ENCODE measurements at regions not wholly inside any gene's neighbourhood (a gene's known extent, or its start where the extent isn't known, plus 50 kb on each side); places are given as distances from the start of the nearest gene placed in this dataset.

DNA sequence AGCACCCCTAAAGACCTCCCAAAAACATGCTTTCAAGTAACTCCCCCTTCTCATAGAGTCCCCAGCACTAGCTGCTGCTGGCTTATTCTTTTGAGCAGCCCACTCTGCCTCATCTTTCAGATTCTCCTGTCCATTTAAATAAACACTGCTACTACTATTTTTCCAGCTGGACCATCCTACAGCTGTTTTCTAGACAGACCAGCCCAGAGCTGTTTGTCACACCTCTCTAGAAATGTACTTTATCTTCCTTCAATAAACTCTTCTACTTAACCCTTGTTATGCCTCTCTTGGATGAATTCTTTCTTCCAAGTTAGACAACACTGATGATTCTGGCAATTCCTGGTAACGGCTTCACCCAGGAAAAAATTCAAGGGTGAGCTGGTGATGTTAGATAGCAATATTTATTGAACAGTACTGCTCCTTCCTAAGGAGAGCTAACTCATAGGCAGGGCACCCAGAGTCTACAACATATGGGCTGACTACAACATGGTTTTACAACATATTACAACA, 995.7 kb downstream of the LRFN5 start:
- no peak overlapping the region for H3K4me3 ChIP-seq (ENCODE audit: low read depth, poor library complexity, severe bottlenecking)
- 89 to 93% methylated on average over 1 of the region's 1 CpG for WGBS, 2 donors
- TF ChIP-seq, protein P1, sequence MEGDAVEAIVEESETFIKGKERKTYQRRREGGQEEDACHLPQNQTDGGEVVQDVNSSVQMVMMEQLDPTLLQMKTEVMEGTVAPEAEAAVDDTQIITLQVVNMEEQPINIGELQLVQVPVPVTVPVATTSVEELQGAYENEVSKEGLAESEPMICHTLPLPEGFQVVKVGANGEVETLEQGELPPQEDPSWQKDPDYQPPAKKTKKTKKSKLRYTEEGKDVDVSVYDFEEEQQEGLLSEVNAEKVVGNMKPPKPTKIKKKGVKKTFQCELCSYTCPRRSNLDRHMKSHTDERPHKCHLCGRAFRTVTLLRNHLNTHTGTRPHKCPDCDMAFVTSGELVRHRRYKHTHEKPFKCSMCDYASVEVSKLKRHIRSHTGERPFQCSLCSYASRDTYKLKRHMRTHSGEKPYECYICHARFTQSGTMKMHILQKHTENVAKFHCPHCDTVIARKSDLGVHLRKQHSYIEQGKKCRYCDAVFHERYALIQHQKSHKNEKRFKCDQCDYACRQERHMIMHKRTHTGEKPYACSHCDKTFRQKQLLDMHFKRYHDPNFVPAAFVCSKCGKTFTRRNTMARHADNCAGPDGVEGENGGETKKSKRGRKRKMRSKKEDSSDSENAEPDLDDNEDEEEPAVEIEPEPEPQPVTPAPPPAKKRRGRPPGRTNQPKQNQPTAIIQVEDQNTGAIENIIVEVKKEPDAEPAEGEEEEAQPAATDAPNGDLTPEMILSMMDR (IDR thresholded peaks at IDR 0.05): no peak
- TF ChIP-seq POLR2A (IDR thresholded peaks at IDR 0.05): no peak
- no peak for DNase-seq (ENCODE audit: low spot score in 2 of 2)
- intact Hi-C loops (cut with DNase I; ENCODE audit: low total_unique reads): no loop called here

DNA sequence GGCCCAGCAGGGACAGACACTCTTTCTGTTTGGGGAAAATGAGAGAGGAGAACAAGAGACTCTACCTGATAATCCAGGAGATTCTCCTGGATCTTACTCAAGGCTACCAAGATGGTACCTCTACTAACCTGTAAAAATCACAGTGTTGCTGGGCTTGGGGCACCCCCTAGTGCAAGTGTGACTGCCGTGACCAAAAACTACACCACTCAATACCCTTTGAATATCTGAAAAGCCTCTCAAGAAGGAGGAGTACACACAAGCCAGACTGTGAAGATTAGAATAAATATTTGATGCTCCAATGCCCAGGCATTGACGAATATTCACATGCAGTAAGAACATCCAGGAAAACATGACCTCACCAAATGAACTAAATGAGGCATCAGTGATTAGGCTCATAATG, 965.4 kb downstream of the LRFN5 start:
- H3K4me3 ChIP-seq (ENCODE audit: low read depth, poor library complexity, severe bottlenecking): no peak overlapping the region
- no peak for TF ChIP-seq POLR2A (IDR thresholded peaks at IDR 0.05)
- TF ChIP-seq, protein P1 (IDR thresholded peaks at IDR 0.05): no peak
- no peak for DNase-seq (ENCODE audit: low spot score in 2 of 2)
- 90 to 92% methylated on average over 2 of the region's 2 CpGs for whole genome bisulfite sequencing, 2 donors
- intact Hi-C loops (cut with DNase I; ENCODE audit: low total_unique reads): no loop called here

DNA sequence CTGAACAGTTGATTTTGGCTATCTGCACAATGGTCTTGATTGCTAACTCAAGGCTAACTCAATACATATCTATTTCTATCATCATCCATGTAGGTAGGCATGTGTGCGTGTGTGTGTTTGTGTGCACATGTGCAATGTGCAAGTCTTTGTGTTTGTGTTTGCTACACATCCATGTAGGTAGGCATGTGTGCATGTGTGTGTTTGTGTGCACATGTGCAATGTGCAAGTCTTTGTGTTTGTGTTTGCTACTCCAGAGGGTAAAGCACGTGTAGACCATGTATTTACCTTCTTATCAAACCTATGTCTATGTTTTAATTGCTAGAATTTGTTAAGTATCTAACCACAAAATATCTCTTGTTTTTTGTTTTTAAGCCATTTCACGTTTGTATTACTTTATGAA, 962.6 kb downstream of the LRFN5 start:
- 59 to 73% methylated on average over 3 of the region's 3 CpGs for WGBS, 2 donors
- intact Hi-C loops (cut with DNase I; ENCODE audit: low total_unique reads): no loop called here
- no peak for DNase-seq (ENCODE audit: low spot score in 2 of 2)
- no peak overlapping the region for H3K4me3 ChIP-seq (ENCODE audit: low read depth, poor library complexity, severe bottlenecking)
- TF ChIP-seq POLR2A (IDR thresholded peaks at IDR 0.05): no peak
- TF ChIP-seq, protein P1 (IDR thresholded peaks at IDR 0.05): no peak

DNA sequence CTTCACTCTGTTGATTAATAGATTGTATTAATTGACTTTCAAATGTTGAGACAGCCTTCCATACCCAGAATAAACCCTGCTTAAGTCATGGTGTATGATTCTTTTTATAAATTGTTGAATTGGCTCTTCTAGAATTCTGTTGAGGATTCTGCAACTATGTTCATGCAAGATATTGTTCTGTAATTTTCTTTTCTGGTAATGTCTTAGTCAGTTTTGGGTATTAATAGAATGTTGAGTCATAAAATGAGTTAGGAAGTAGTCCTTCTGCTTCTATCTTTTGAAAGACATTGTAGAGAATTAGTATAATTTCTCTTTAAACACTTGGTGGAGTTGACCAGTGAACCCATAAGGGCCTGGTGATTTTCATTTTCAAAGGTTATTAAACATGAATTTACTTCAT, 958.9 kb downstream of the LRFN5 start:
- TF ChIP-seq POLR2A (IDR thresholded peaks at IDR 0.05): no peak
- TF ChIP-seq, protein P1 (IDR thresholded peaks at IDR 0.05): no peak
- DNase-seq (ENCODE audit: low spot score in 2 of 2): no peak
- no peak overlapping the region for H3K4me3 ChIP-seq (ENCODE audit: low read depth, poor library complexity, severe bottlenecking)
- intact Hi-C loops (cut with DNase I; ENCODE audit: low total_unique reads): no loop called here

DNA sequence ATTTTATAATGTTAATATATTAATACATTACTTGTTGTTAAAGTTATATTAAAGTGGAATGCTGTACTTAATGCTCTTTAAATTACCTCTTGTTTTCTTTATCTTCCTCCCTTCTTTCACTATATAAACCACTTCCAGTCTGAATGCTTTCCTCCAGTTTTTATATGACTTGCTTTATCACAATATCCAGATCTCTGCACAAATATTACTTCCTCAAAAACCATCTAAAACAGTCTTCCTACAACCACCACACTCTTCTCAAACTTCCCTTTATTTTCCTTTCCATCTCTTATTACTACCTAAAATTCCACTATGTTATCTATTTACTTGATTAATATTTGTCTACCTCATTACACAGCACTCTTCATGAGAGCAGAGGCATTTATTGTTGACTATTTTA, 956.6 kb downstream of the LRFN5 start:
- TF ChIP-seq, protein P1 (IDR thresholded peaks at IDR 0.05): no peak
- no peak for TF ChIP-seq POLR2A (IDR thresholded peaks at IDR 0.05)
- intact Hi-C loops (cut with DNase I; ENCODE audit: low total_unique reads): no loop called here
- DNase-seq (ENCODE audit: low spot score in 2 of 2): no peak
- no peak overlapping the region for H3K4me3 ChIP-seq (ENCODE audit: low read depth, poor library complexity, severe bottlenecking)

DNA sequence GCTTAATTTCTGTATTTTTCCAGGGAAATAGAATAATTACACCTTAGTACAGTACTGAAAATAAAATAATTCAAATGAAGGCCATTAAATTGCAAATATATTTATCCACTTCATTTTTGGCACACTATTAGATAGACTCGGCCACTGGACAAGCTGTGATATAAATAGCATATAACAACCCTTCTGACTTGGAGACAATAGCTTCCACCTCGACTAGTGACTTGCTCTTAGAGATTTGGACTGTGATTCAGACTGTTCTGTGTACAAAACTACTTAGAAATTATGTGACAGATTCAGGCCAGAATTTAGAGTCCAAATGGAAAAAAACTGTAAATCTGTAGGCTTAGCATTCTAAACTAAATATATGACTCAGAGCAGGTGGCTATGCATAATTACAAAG, 949.9 kb downstream of the LRFN5 start:
- intact Hi-C loops (cut with DNase I; ENCODE audit: low total_unique reads): no loop called here
- DNase-seq (ENCODE audit: low spot score in 2 of 2): no peak
- no peak overlapping the region for H3K4me3 ChIP-seq (ENCODE audit: low read depth, poor library complexity, severe bottlenecking)
- TF ChIP-seq, protein P1 (IDR thresholded peaks at IDR 0.05): no peak
- 38 to 43% methylated on average over 2 of the region's 2 CpGs for WGBS, 2 donors

Measured in lower leg skin (tissue), 4 donors.